ENCODE measurements at regions not wholly inside any gene's neighbourhood (a gene's known extent, or its start where the extent isn't known, plus 50 kb on each side); places are given as distances from the start of the nearest gene placed in this dataset.

DNA sequence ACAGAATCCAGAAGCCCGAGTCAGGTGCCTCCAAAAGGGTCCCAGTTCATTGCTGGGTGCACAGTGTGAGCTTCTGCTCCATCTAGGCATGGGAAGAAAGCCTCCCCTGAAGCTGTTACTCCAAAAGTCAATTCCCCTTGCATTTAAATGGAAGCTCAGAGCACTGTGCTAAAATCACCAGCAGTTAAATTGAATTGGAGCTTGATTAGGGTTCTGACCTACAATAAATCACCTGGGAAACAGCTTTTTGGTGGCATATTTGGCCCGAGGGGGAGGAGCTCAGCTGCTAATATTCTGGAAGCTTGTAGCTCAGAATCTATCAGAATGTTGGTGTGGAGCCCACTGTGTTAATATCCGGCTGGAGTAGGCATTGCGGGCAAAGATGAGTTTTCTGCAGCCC lies 87.1 kb upstream of the RGMA start:
- TF ChIP-seq, protein P1, sequence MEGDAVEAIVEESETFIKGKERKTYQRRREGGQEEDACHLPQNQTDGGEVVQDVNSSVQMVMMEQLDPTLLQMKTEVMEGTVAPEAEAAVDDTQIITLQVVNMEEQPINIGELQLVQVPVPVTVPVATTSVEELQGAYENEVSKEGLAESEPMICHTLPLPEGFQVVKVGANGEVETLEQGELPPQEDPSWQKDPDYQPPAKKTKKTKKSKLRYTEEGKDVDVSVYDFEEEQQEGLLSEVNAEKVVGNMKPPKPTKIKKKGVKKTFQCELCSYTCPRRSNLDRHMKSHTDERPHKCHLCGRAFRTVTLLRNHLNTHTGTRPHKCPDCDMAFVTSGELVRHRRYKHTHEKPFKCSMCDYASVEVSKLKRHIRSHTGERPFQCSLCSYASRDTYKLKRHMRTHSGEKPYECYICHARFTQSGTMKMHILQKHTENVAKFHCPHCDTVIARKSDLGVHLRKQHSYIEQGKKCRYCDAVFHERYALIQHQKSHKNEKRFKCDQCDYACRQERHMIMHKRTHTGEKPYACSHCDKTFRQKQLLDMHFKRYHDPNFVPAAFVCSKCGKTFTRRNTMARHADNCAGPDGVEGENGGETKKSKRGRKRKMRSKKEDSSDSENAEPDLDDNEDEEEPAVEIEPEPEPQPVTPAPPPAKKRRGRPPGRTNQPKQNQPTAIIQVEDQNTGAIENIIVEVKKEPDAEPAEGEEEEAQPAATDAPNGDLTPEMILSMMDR (IDR thresholded peaks at IDR 0.05; ENCODE audit: poor library complexity), result no peak
- TF ChIP-seq EZH2phosphoT487 (IDR thresholded peaks at IDR 0.05; ENCODE audit: low read depth, severe bottlenecking, unreplicated experiment), result no peak

Measured in hepatocyte (in vitro differentiated cells).